H9 (cell line): ENCODE measurements at regions not wholly inside any gene's neighbourhood (a gene's known extent, or its start where the extent isn't known, plus 50 kb on each side); places are given as distances from the start of the nearest gene placed in this dataset.

Experiments
- DNase-seq: peaks from one replicate; pipeline ENCODE4 v3.0.0-alpha.2; 2017
- H2AFZ ChIP-seq: one replicate; pipeline ENCODE4 v1.6.1; 2013; ENCODE audit warnings: mild to moderate bottlenecking, low read length, control low read depth, moderate library complexity
- H2AK5ac ChIP-seq: 2 replicates; pipeline ENCODE4 v1.6.1; 2013; ENCODE audit warnings: low read length, control low read depth, mixed read lengths; ENCODE audit not compliant: insufficient read length
- H2BK120ac ChIP-seq: one replicate; pipeline ENCODE4 v1.6.1; 2013; ENCODE audit warnings: low read depth, mild to moderate bottlenecking, low read length, control low read depth, inconsistent platforms; ENCODE audit not compliant: poor library complexity, severe bottlenecking
- H2BK12ac ChIP-seq: 2 replicates; pipeline ENCODE4 v1.6.1; 2013; ENCODE audit warnings: low read length, control low read depth, mixed read lengths, low read depth; ENCODE audit not compliant: insufficient read length
- H2BK15ac ChIP-seq: 2 replicates; pipeline ENCODE4 v1.6.1; 2013; ENCODE audit warnings: low read depth, low read length, control low read depth
- H2BK20ac ChIP-seq: one replicate; pipeline ENCODE4 v1.6.1; 2013; ENCODE audit warnings: low read depth, mild to moderate bottlenecking, low read length, control low read depth, inconsistent platforms; ENCODE audit not compliant: poor library complexity, severe bottlenecking
- H2BK5ac ChIP-seq: 2 replicates; pipeline ENCODE4 v1.6.1; 2013; ENCODE audit warnings: low read length, control low read depth, mixed read lengths; ENCODE audit not compliant: insufficient read length
- H3K14ac ChIP-seq: 2 replicates; pipeline ENCODE4 v1.6.1; 2013; ENCODE audit warnings: low read length, control low read depth; ENCODE audit not compliant: insufficient read depth
- H3K18ac ChIP-seq: 2 replicates; pipeline ENCODE4 v1.6.1; 2013; ENCODE audit warnings: low read depth, mild to moderate bottlenecking, mixed read lengths, low read length, control low read depth; ENCODE audit not compliant: insufficient read length
- H3K23ac ChIP-seq: 2 replicates; pipeline ENCODE4 v1.6.1; 2013; ENCODE audit warnings: low read length, control low read depth, mixed read lengths, low read depth; ENCODE audit not compliant: insufficient read length
- H3K23me2 ChIP-seq: 2 replicates; pipeline ENCODE4 v1.6.1; 2013; ENCODE audit warnings: low read depth, mild to moderate bottlenecking, mixed read lengths, low read length, control low read depth; ENCODE audit not compliant: insufficient read length, poor library complexity, severe bottlenecking
- H3K27ac ChIP-seq: 2 replicates; pipeline ENCODE4 v1.5.1; 2013; ENCODE audit warnings: low read length, control low read depth, mixed read lengths, low read depth; ENCODE audit not compliant: insufficient read length
- H3K27me3 ChIP-seq: 2 replicates; pipeline ENCODE4 v1.6.1; 2013; ENCODE audit warnings: low read length, control low read depth, inconsistent platforms; ENCODE audit not compliant: insufficient read depth
- H3K4ac ChIP-seq: 2 replicates; pipeline ENCODE4 v1.6.1; 2013; ENCODE audit warnings: low read depth, mild to moderate bottlenecking, control low read depth, inconsistent platforms, low read length, moderate library complexity
- H3K4me1 ChIP-seq: 2 replicates; pipeline ENCODE4 v1.6.1; 2013; ENCODE audit warnings: low read length, control low read depth, inconsistent platforms; ENCODE audit not compliant: insufficient read depth
- H3K4me2 ChIP-seq: 2 replicates; pipeline ENCODE4 v1.6.1; 2013; ENCODE audit warnings: low read length, control low read depth, mixed read lengths; ENCODE audit not compliant: insufficient read length, insufficient read depth
- H3K56ac ChIP-seq: 2 replicates; pipeline ENCODE4 v1.6.1; 2013; ENCODE audit warnings: low read depth, mild to moderate bottlenecking, mixed read lengths, low read length, control low read depth; ENCODE audit not compliant: insufficient read length
- H3K79me1 ChIP-seq: 2 replicates; pipeline ENCODE4 v1.6.1; 2013; ENCODE audit warnings: low read depth, mild to moderate bottlenecking, moderate library complexity, low read length, control low read depth, inconsistent platforms; ENCODE audit not compliant: insufficient read depth, poor library complexity, severe bottlenecking
- H3K79me2 ChIP-seq: 2 replicates; pipeline ENCODE4 v1.6.1; 2013; ENCODE audit warnings: low read length, control low read depth, inconsistent platforms; ENCODE audit not compliant: insufficient read depth
- H3K9ac ChIP-seq: 2 replicates; pipeline ENCODE4 v1.6.1; 2013; ENCODE audit warnings: low read length, control low read depth, mixed read lengths; ENCODE audit not compliant: insufficient read length; ENCODE audit errors: extremely low read depth
- H3K9me3 ChIP-seq: one replicate; pipeline ENCODE4 v1.6.1; 2013; ENCODE audit warnings: low read depth, low read length, inconsistent platforms; ENCODE audit not compliant: control insufficient read depth
- H3T11ph ChIP-seq: one replicate; pipeline ENCODE4 v1.6.1; 2013; ENCODE audit warnings: mild to moderate bottlenecking, low read length, control low read depth, inconsistent platforms
- H4K20me1 ChIP-seq: one replicate; pipeline ENCODE4 v1.6.1; 2013; ENCODE audit not compliant: control insufficient read depth, insufficient read length, insufficient read depth
- H4K5ac ChIP-seq: 2 replicates; pipeline ENCODE4 v1.6.1; 2013; ENCODE audit warnings: low read depth, mild to moderate bottlenecking, mixed read lengths, low read length, control low read depth; ENCODE audit not compliant: insufficient read length
- H4K8ac ChIP-seq: replicated peaks from 2 replicates; pipeline ENCODE4 v1.6.1; 2013; ENCODE audit warnings: low read length, control low read depth, mixed read lengths, low read depth; ENCODE audit not compliant: insufficient read length
- H4K91ac ChIP-seq: 2 replicates; pipeline ENCODE4 v1.6.1; 2013; ENCODE audit warnings: low read depth, mild to moderate bottlenecking, moderate library complexity, mixed read lengths, low read length, control low read depth; ENCODE audit not compliant: insufficient read length
- H3K27ac Mint-ChIP-seq, 3 experiments: 2 replicates in 2 of 3; 3 replicates in 1 of 3; pipeline ENCODE4 v1.8.0; 2020 to 2021; ENCODE audit warnings: mixed read lengths in 3 of 3, mild to moderate bottlenecking in 1 of 3, moderate library complexity in 1 of 3
- H3K27me3 Mint-ChIP-seq: 2 replicates; pipeline ENCODE4 v1.8.0; 2021; ENCODE audit warnings: low read depth, mild to moderate bottlenecking, moderate library complexity, mixed read lengths
- H3K36me3 Mint-ChIP-seq, 3 experiments: 2 replicates in 2 of 3; 3 replicates in 1 of 3; pipeline ENCODE4 v1.8.0; 2020 to 2021; ENCODE audit warnings: low read depth in 3 of 3, mixed read lengths in 3 of 3; ENCODE audit not compliant: insufficient read depth in 1 of 3
- H3K4me1 Mint-ChIP-seq, 2 experiments: 2 replicates each; pipeline ENCODE4 v1.8.0; 2020; ENCODE audit warnings: mixed read lengths in 2 of 2
- H3K4me3 Mint-ChIP-seq, 2 experiments: 2 replicates in 1 of 2; 3 replicates in 1 of 2; pipeline ENCODE4 v1.8.0; 2020 to 2021; ENCODE audit warnings: mild to moderate bottlenecking in 2 of 2, mixed read lengths in 2 of 2, moderate library complexity in 1 of 2
- H3K9me3 Mint-ChIP-seq, 2 experiments: 2 replicates in 1 of 2; 3 replicates in 1 of 2; pipeline ENCODE4 v1.8.0; 2020; ENCODE audit warnings: mild to moderate bottlenecking in 2 of 2, mixed read lengths in 2 of 2, moderate library complexity in 1 of 2
- WGBS: extraction: QIAGEN DNeasy Blood & Tissue Kit; methylation state at CpG from one replicate; pipeline ENCODE4 v1.1.7; 2013; ENCODE audit warnings: missing lambda C conversion rate, low lambda C conversion rate, mixed read lengths; ENCODE audit not compliant: insufficient read length; ENCODE audit errors: extremely low coverage; 5-methylcytosine and 5-hydroxymethylcytosine counted together
- TF ChIP-seq, protein P1 (sequence below): fragments of 200-600 bp; sonication (generic); conservative IDR thresholded peaks from 3 replicates; pipeline ENCODE4 v1.8.0; 2021; ENCODE audit warnings: antibody characterized with exemption, mild to moderate bottlenecking

- no peak overlapping the region for H3K9ac ChIP-seq
- peaks cover 3% of the 10 kb centered on the region; the same call in 1 of the 2 replicates for H3K4me1 ChIP-seq
- no peak overlapping the region for H2AFZ ChIP-seq
- no peak overlapping the region for H3K4me2 ChIP-seq
- no peaks in the 10 kb centered on the region for H3K27me3 ChIP-seq
- H3K27ac Mint-ChIP-seq = no peak overlapping the region
- no peak overlapping the region for H2BK12ac ChIP-seq
- H3K4me1 Mint-ChIP-seq = peaks cover 21 to 24% of the 10 kb centered on the region in 2 experiments
- H3K9me3 ChIP-seq = peaks cover 18% of the 10 kb centered on the region
- no peak overlapping the region for H2AK5ac ChIP-seq
- no peaks in the 10 kb centered on the region for H3K79me1 ChIP-seq
- H4K5ac ChIP-seq = no peak overlapping the region
- H3K4me3 Mint-ChIP-seq = no peak overlapping the region
- no peak overlapping the region for H3K56ac ChIP-seq
- no peaks in the 10 kb centered on the region for H4K20me1 ChIP-seq
- H3K18ac ChIP-seq = no peak overlapping the region
- no peak overlapping the region for H2BK120ac ChIP-seq
- H2BK20ac ChIP-seq = no peak overlapping the region
- H4K91ac ChIP-seq = no peak overlapping the region
- peaks cover 19 to 25% of the 10 kb centered on the region in 2 experiments for H3K9me3 Mint-ChIP-seq
- no peak overlapping the region for H3T11ph ChIP-seq
- no peak overlapping the region for H2BK5ac ChIP-seq
- H3K27ac ChIP-seq = no peak overlapping the region
- no peak overlapping the region for H3K4ac ChIP-seq
- H3K14ac ChIP-seq = no peak overlapping the region
- H3K23me2 ChIP-seq = no peaks in the 10 kb centered on the region
- no peak overlapping the region for H2BK15ac ChIP-seq
- H3K27me3 Mint-ChIP-seq = no peaks in the 10 kb centered on the region
- H3K79me2 ChIP-seq = no peaks in the 10 kb centered on the region
- H3K23ac ChIP-seq = no peak overlapping the region
- peaks cover 12 to 33% (median 29%) of the 10 kb centered on the region in 3 experiments for H3K36me3 Mint-ChIP-seq
- WGBS = no CpG with 5 or more reads among the region's 4 CpGs
- TF ChIP-seq, protein P1, sequence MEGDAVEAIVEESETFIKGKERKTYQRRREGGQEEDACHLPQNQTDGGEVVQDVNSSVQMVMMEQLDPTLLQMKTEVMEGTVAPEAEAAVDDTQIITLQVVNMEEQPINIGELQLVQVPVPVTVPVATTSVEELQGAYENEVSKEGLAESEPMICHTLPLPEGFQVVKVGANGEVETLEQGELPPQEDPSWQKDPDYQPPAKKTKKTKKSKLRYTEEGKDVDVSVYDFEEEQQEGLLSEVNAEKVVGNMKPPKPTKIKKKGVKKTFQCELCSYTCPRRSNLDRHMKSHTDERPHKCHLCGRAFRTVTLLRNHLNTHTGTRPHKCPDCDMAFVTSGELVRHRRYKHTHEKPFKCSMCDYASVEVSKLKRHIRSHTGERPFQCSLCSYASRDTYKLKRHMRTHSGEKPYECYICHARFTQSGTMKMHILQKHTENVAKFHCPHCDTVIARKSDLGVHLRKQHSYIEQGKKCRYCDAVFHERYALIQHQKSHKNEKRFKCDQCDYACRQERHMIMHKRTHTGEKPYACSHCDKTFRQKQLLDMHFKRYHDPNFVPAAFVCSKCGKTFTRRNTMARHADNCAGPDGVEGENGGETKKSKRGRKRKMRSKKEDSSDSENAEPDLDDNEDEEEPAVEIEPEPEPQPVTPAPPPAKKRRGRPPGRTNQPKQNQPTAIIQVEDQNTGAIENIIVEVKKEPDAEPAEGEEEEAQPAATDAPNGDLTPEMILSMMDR = no peak
- no peak overlapping the region for H4K8ac ChIP-seq
- no peak for DNase-seq
Observed at GRCh38 chr1:193927550-193927949, 741.1 kb upstream of the B3GALT2 start.
